CD4-positive, CD25-positive, alpha-beta regulatory T cell (primary cell): ENCODE measurements at regions not wholly inside any gene's neighbourhood (a gene's known extent, or its start where the extent isn't known, plus 50 kb on each side); places are given as distances from the start of the nearest gene placed in this dataset.

ENCODE experiments used
- ATAC-seq, 2 donors: fragments of 150-1000 bp; cut with Tn5 transposase; one replicate each; pipeline ENCODE4 v1.10.0; 2021; ENCODE audit warnings: low read depth in 2 of 2, moderate number of reproducible peaks in 2 of 2, moderate library complexity in 1 of 2
- DNase-seq, 3 donors: peaks; one replicate each; pipeline versions ENCODE4 v3.0.0 to v3.0.0-alpha.2; 2012 to 2022; ENCODE audit warnings: mixed read lengths in 1 of 3
- H3K27ac ChIP-seq: one replicate; pipeline ENCODE4 v1.7.0; 2013; ENCODE audit warnings: mild to moderate bottlenecking, low read length; ENCODE audit not compliant: insufficient read depth, poor library complexity, severe bottlenecking
- H3K27me3 ChIP-seq: one replicate; pipeline ENCODE4 v1.7.0; 2013; ENCODE audit warnings: low read length; ENCODE audit not compliant: control insufficient read depth, insufficient read depth
- H3K36me3 ChIP-seq: one replicate; pipeline ENCODE4 v1.7.0; 2013; ENCODE audit warnings: mild to moderate bottlenecking, low read length, moderate library complexity; ENCODE audit not compliant: control insufficient read depth, insufficient read depth
- H3K4me1 ChIP-seq: 2 replicates; pipeline ENCODE4 v1.7.0; 2013; ENCODE audit warnings: mild to moderate bottlenecking, low read length; ENCODE audit not compliant: insufficient read depth, control insufficient read depth, poor library complexity, severe bottlenecking
- H3K4me3 ChIP-seq: one replicate; pipeline ENCODE4 v1.7.0; 2013; ENCODE audit warnings: low read depth, mild to moderate bottlenecking, low read length, moderate library complexity
- H3K9me3 ChIP-seq, 2 experiments: 1 replicate in 1 of 2; 2 replicates in 1 of 2; pipeline ENCODE4 v1.7.0; 2013; ENCODE audit warnings: low read length in 2 of 2, mild to moderate bottlenecking in 1 of 2, moderate library complexity in 1 of 2; ENCODE audit not compliant: control insufficient read depth in 2 of 2
- H3K27ac Mint-ChIP-seq, 3 donors: one replicate each; pipeline ENCODE4 v1.8.0; 2020 to 2022; ENCODE audit warnings: mild to moderate bottlenecking in 3 of 3, mixed read lengths in 3 of 3, moderate library complexity in 2 of 3
- H3K27me3 Mint-ChIP-seq: one replicate; pipeline ENCODE4 v1.8.0; 2022; ENCODE audit warnings: mild to moderate bottlenecking, mixed read lengths
- H3K36me3 Mint-ChIP-seq: one replicate; pipeline ENCODE4 v1.8.0; 2020; ENCODE audit warnings: mixed read lengths
- H3K4me1 Mint-ChIP-seq, 4 donors: one replicate each; pipeline ENCODE4 v1.8.0; 2020 to 2022; ENCODE audit warnings: mixed read lengths in 4 of 4, mild to moderate bottlenecking in 1 of 4
- H3K4me3 Mint-ChIP-seq, 4 donors: one replicate each; pipeline ENCODE4 v1.8.0; 2020 to 2022; ENCODE audit warnings: mild to moderate bottlenecking in 4 of 4, mixed read lengths in 4 of 4, moderate library complexity in 3 of 4
- H3K9me3 Mint-ChIP-seq, 7 donors: one replicate each; pipeline ENCODE4 v1.8.0; 2020 to 2022; ENCODE audit warnings: mixed read lengths in 7 of 7, mild to moderate bottlenecking in 3 of 7, moderate library complexity in 2 of 7

GRCh38 chr13:44149821-44150220 lies 223.8 kb upstream of the SERP2 start:
- no peaks in the 10 kb centered on the region for H3K36me3 Mint-ChIP-seq
- ATAC-seq = no peak

GRCh38 chr13:44151474-44151873 lies 222.2 kb upstream of the SERP2 start:
- H3K4me1 Mint-ChIP-seq = no peaks in the 10 kb centered on the region
- Histone ChIP-seq H3K27ac (no peak overlapping the region), H3K4me1 (no peaks in the 10 kb centered on the region), H3K9me3 (no peaks in the 10 kb centered on the region), H3K36me3 (no peaks in the 10 kb centered on the region), H3K4me3 (no peak overlapping the region), H3K27me3 (peaks cover 2% of the 10 kb centered on the region)
- H3K36me3 Mint-ChIP-seq = no peaks in the 10 kb centered on the region
- H3K27me3 Mint-ChIP-seq = peaks cover 5% of the 10 kb centered on the region
- ATAC-seq (no peak), DNase-seq (no peak)
- H3K4me3 Mint-ChIP-seq = no peak overlapping the region
- peaks cover 0 to 2% (median 0%) of the 10 kb centered on the region in 7 donors for H3K9me3 Mint-ChIP-seq
- H3K27ac Mint-ChIP-seq = no peak overlapping the region

More at GRCh38 chr13:44149821-44150220, 223.8 kb upstream of the SERP2 start:
- Histone ChIP-seq H3K27me3 (no peaks in the 10 kb centered on the region), H3K4me1 (no peaks in the 10 kb centered on the region), H3K27ac (no peak overlapping the region), H3K9me3 (no peaks in the 10 kb centered on the region), H3K4me3 (no peak overlapping the region), H3K36me3 (no peaks in the 10 kb centered on the region)
- Mint-ChIP-seq H3K9me3 (peaks cover 0 to 2% (median 0%) of the 10 kb centered on the region in 7 donors), H3K4me3 (no peak overlapping the region), H3K27me3 (peaks cover 9% of the 10 kb centered on the region), H3K4me1 (no peaks in the 10 kb centered on the region), H3K27ac (no peak overlapping the region)
- no peak for DNase-seq

GRCh38 chr13:44153496-44153895 lies 220.1 kb upstream of the SERP2 start:
- H3K9me3 ChIP-seq = no peaks in the 10 kb centered on the region
- peaks cover 2% of the 10 kb centered on the region for H3K27me3 ChIP-seq
- ATAC-seq = no peak

DNA sequence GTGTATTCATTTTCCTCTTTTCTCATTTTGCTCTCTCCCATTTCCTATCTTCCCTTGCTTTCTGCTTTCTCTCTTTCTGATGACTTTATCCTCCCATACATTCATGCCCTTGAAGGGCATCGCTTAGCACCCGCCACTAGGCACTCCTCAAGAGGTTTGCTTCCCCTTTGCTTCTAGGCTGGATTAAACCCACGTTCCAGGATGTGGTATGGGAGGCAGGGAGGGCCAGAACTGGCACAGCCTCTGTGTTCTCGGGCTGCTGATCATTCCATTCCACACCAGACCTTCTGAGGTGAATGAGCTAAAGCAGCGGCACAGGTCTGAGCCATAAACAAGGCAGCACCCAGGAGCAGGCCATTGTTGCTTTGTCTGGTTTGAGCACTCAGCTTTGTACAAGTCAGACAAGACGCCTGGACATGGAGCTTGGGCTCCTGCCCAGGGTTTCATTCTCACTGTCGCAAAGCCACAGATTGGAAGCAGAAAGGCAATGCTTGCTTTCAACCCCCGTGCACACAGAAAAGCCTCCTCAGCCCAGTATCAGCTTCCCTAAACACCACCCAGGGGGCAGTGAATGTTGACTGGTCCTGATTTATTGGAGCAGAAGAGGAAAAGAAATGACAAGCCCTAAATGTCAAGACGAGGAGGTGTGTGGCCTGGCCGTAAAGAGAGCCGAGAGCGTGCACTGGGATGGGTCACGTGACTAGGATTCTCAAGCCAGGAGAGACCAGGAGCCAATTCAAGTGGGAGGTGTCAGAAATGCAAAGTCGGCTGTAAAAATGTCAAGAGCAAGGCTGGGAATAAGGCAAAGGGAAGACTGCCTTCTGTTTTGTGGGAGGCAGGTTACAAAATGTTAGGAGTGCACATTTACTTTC lies 218.0 kb upstream of the SERP2 start:
- peaks cover 2% of the 10 kb centered on the region for H3K27me3 ChIP-seq
- no peak overlapping the region for H3K4me3 ChIP-seq
- Mint-ChIP-seq H3K4me1 (no peaks in the 10 kb centered on the region), H3K9me3 (peaks cover 0 to 2% (median 0%) of the 10 kb centered on the region in 7 donors), H3K27me3 (no peaks in the 10 kb centered on the region), H3K36me3 (no peaks in the 10 kb centered on the region), H3K27ac (no peak overlapping the region), H3K4me3 (no peak overlapping the region)
- no peaks in the 10 kb centered on the region for H3K4me1 ChIP-seq
- no peaks in the 10 kb centered on the region for H3K9me3 ChIP-seq
- no peak overlapping the region for H3K27ac ChIP-seq
- no peak for ATAC-seq
- no peak for DNase-seq
- H3K36me3 ChIP-seq = no peaks in the 10 kb centered on the region

More at GRCh38 chr13:44153496-44153895, 220.1 kb upstream of the SERP2 start:
- Histone ChIP-seq H3K36me3 (no peaks in the 10 kb centered on the region), H3K4me1 (no peaks in the 10 kb centered on the region), H3K27ac (no peak overlapping the region), H3K4me3 (no peak overlapping the region)
- H3K27me3 Mint-ChIP-seq = no peaks in the 10 kb centered on the region
- no peaks in the 10 kb centered on the region for H3K36me3 Mint-ChIP-seq
- H3K27ac Mint-ChIP-seq = no peak overlapping the region
- no peak for DNase-seq
- H3K9me3 Mint-ChIP-seq = peaks cover 0 to 2% (median 0%) of the 10 kb centered on the region in 7 donors
- H3K4me1 Mint-ChIP-seq = no peaks in the 10 kb centered on the region
- no peak overlapping the region for H3K4me3 Mint-ChIP-seq

- no peaks in the 10 kb centered on the region for H3K4me1 ChIP-seq
- H3K36me3 ChIP-seq = no peaks in the 10 kb centered on the region
- Mint-ChIP-seq H3K27ac (no peak overlapping the region), H3K4me1 (no peaks in the 10 kb centered on the region), H3K4me3 (no peak overlapping the region), H3K9me3 (peaks cover 0 to 2% (median 0%) of the 10 kb centered on the region in 7 donors), H3K27me3 (no peaks in the 10 kb centered on the region), H3K36me3 (no peaks in the 10 kb centered on the region)
- ATAC-seq (no peak), DNase-seq (no peak)
- H3K27ac ChIP-seq = no peak overlapping the region
- H3K27me3 ChIP-seq = peaks cover 2% of the 10 kb centered on the region
- H3K9me3 ChIP-seq = no peaks in the 10 kb centered on the region
- H3K4me3 ChIP-seq = no peak overlapping the region
Observed at GRCh38 chr13:44156294-44156658, 217.3 kb upstream of the SERP2 start.

- Histone ChIP-seq H3K27me3 (peaks cover 2% of the 10 kb centered on the region), H3K9me3 (no peaks in the 10 kb centered on the region), H3K27ac (no peak overlapping the region), H3K36me3 (no peaks in the 10 kb centered on the region), H3K4me3 (no peak overlapping the region), H3K4me1 (no peaks in the 10 kb centered on the region)
- Mint-ChIP-seq H3K27ac (no peak overlapping the region), H3K9me3 (peaks cover 0 to 2% (median 0%) of the 10 kb centered on the region in 7 donors), H3K4me1 (no peaks in the 10 kb centered on the region), H3K4me3 (no peak overlapping the region), H3K36me3 (no peaks in the 10 kb centered on the region), H3K27me3 (no peaks in the 10 kb centered on the region)
- ATAC-seq (no peak), DNase-seq (no peak)
Observed at GRCh38 chr13:44157606-44158005, 216.0 kb upstream of the SERP2 start.

GRCh38 chr13:44158098-44158521 lies 215.5 kb upstream of the SERP2 start:
- no peaks in the 10 kb centered on the region for H3K4me1 Mint-ChIP-seq
- Histone ChIP-seq H3K36me3 (no peaks in the 10 kb centered on the region), H3K4me1 (no peaks in the 10 kb centered on the region), H3K9me3 (no peaks in the 10 kb centered on the region), H3K27ac (no peak overlapping the region), H3K4me3 (no peak overlapping the region), H3K27me3 (peaks cover 2% of the 10 kb centered on the region)
- no peak for ATAC-seq
- no peak overlapping the region for H3K27ac Mint-ChIP-seq
- peaks cover 0 to 2% (median 0%) of the 10 kb centered on the region in 7 donors for H3K9me3 Mint-ChIP-seq
- H3K27me3 Mint-ChIP-seq = no peaks in the 10 kb centered on the region
- H3K36me3 Mint-ChIP-seq = no peaks in the 10 kb centered on the region
- DNase-seq = no peak
- H3K4me3 Mint-ChIP-seq = no peak overlapping the region
